ENCODE measurements at regions not wholly inside any gene's neighbourhood (a gene's known extent, or its start where the extent isn't known, plus 50 kb on each side); places are given as distances from the start of the nearest gene placed in this dataset.

DNA sequence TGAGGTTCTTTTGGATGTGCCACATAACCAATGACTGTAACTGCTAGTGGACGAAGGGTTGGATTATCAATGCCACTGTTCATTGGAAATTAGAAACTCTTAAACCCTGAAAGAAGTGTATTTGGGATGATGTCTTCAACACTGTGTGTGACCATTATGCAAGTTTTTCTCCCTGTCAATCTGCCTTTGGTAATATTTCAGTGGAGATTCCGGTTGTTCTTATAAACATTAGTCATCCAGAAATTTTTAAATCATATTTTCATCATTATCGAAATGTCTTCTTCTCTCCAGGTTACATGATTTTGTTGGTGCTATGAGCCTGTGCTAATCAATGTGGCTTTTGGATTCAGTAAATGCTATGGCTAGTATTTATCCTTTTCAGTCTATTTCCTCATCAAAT, 61.7 kb upstream of the KLF6 start:
- no peaks in the 10 kb centered on the region for H3K27me3 ChIP-seq (ENCODE audit: control insufficient read depth, insufficient read depth, low read length)
- intact Hi-C loops (cut with micrococcal nuclease), result no loop called here
- Mint-ChIP-seq H3K27ac (no peak overlapping the region), H3K27me3 (ENCODE audit: low read depth in 2 of 2) (no peaks in the 10 kb centered on the region), H3K9me3 (no peaks in the 10 kb centered on the region), H3K36me3 (no peaks in the 10 kb centered on the region), H3K4me1 (peaks cover 8 to 13% of the 10 kb centered on the region in 2 donors), H3K4me3 (no peak overlapping the region)
- H3K27ac ChIP-seq (ENCODE audit: low read length), result no peak overlapping the region
- H3K9me3 ChIP-seq (ENCODE audit: control insufficient read depth, insufficient read depth, low read length), result no peaks in the 10 kb centered on the region
- no peak for ATAC-seq
- WGBS (ENCODE audit: insufficient coverage), result 95% methylated on average over 1 of the region's 3 CpGs
- no peak overlapping the region for H3K4me3 ChIP-seq (ENCODE audit: low read length)
- DNase-seq, result no peak
- TF ChIP-seq, protein P1, sequence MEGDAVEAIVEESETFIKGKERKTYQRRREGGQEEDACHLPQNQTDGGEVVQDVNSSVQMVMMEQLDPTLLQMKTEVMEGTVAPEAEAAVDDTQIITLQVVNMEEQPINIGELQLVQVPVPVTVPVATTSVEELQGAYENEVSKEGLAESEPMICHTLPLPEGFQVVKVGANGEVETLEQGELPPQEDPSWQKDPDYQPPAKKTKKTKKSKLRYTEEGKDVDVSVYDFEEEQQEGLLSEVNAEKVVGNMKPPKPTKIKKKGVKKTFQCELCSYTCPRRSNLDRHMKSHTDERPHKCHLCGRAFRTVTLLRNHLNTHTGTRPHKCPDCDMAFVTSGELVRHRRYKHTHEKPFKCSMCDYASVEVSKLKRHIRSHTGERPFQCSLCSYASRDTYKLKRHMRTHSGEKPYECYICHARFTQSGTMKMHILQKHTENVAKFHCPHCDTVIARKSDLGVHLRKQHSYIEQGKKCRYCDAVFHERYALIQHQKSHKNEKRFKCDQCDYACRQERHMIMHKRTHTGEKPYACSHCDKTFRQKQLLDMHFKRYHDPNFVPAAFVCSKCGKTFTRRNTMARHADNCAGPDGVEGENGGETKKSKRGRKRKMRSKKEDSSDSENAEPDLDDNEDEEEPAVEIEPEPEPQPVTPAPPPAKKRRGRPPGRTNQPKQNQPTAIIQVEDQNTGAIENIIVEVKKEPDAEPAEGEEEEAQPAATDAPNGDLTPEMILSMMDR (IDR thresholded peaks at IDR 0.05), result no peak
- no peaks in the 10 kb centered on the region for H3K36me3 ChIP-seq (ENCODE audit: control insufficient read depth, insufficient read depth, low read length)
- H3K4me1 ChIP-seq (ENCODE audit: control insufficient read depth, insufficient read depth, low read length), result peaks cover 8% of the 10 kb centered on the region

DNA sequence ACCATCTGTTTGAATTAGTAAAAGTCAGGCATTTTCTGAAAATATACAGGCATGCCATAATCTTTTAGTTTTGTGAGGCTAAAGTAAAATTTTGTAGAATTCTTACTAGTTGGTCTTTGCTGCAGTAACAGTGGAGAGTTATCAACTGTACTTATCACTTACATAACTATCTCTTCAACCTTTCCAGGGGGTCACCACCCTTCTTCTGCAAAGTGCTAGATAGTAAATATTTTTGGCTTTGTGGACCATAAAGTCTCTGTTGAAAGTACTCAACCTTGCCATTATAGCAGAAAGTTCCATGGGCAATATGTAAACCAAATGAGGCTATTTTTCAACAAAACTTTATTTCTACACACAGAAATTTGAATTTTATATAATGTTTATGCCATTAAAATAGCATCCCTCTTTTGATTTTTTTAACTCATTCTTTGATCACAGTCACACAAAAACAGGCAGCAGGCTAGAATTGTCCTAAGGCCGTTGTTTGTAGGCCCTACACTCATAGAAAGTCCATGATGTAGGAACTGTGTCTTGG, 59.5 kb upstream of the KLF6 start:
- no peaks in the 10 kb centered on the region for H3K27me3 Mint-ChIP-seq (ENCODE audit: low read depth in 2 of 2)
- H3K4me3 Mint-ChIP-seq, result no peak overlapping the region
- ATAC-seq (no peak), DNase-seq (no peak)
- Histone ChIP-seq H3K27ac (ENCODE audit: low read length) (no peak overlapping the region), H3K27me3 (ENCODE audit: control insufficient read depth, insufficient read depth, low read length) (no peaks in the 10 kb centered on the region), H3K4me3 (ENCODE audit: low read length) (no peak overlapping the region), H3K36me3 (ENCODE audit: control insufficient read depth, insufficient read depth, low read length) (no peaks in the 10 kb centered on the region), H3K9me3 (ENCODE audit: control insufficient read depth, insufficient read depth, low read length) (no peaks in the 10 kb centered on the region), H3K4me1 (ENCODE audit: control insufficient read depth, insufficient read depth, low read length) (no peaks in the 10 kb centered on the region)
- no peaks in the 10 kb centered on the region for H3K36me3 Mint-ChIP-seq
- H3K27ac Mint-ChIP-seq, result no peak overlapping the region
- TF ChIP-seq, protein P1 (IDR thresholded peaks at IDR 0.05), result no peak
- no peaks in the 10 kb centered on the region for H3K4me1 Mint-ChIP-seq
- WGBS (ENCODE audit: insufficient coverage), result 100% methylated on average over 1 of the region's 1 CpG
- intact Hi-C loops (cut with micrococcal nuclease), result no loop called here
- no peaks in the 10 kb centered on the region for H3K9me3 Mint-ChIP-seq

DNA sequence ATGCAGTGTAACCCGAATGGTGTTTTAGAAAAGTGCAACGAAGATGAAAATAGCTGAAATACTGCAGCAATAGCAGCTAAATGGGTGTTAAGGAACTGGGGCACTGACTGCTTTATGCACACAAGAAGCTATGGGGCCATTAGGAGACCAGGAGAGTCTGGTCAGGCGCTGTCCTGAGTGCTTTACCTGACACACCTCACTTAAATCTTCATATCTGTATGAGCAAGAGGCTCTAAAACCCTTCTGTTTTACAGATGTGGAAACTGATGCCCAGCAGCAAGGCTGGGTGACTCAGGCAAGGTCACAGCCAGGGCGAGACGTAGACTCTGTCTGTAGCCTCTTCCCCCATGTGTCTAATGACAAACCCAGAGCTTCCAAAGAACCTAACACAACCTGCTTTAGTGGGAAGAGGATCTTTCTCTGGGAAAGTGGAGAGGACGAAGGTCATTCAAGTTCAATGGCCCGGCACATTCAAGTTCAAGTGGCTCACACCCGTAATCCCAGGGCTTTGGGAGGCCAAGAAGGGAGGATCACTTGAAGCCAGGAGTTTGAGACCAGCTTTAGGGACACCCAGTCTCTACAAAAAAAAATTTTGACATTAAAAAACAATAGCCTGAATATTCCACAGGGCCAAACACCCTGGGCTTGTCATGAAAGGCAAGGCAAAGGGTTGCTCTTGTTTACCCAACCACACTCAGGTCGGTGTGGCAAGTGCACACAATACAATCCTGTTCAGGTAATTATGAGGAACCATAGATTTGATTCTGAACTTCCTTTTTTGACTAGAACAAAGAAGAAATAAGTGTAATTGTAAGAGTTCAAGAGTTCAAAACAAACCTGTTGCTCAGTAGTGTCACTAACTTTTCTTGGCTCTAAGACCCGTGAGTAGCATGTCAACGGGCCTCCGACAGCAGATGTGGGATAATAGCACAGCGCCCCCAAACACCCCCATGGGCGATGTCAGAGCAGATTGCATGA, 53.7 kb upstream of the KLF6 start:
- no peaks in the 10 kb centered on the region for H3K9me3 ChIP-seq (ENCODE audit: control insufficient read depth, insufficient read depth, low read length)
- no peaks in the 10 kb centered on the region for H3K27me3 ChIP-seq (ENCODE audit: control insufficient read depth, insufficient read depth, low read length)
- ATAC-seq (no peak), DNase-seq (no peak)
- Mint-ChIP-seq H3K4me1 (peaks cover 7 to 19% of the 10 kb centered on the region in 2 donors), H3K4me3 (no peak overlapping the region), H3K27ac (peak overlapping the region in 1 of 2 donors; percentile 31), H3K27me3 (ENCODE audit: low read depth in 2 of 2) (no peaks in the 10 kb centered on the region), H3K9me3 (no peaks in the 10 kb centered on the region), H3K36me3 (no peaks in the 10 kb centered on the region)
- no peaks in the 10 kb centered on the region for H3K36me3 ChIP-seq (ENCODE audit: control insufficient read depth, insufficient read depth, low read length)
- intact Hi-C loops (cut with micrococcal nuclease), result no loop called here
- no peak overlapping the region for H3K4me3 ChIP-seq (ENCODE audit: low read length)
- TF ChIP-seq, protein P1 (IDR thresholded peaks at IDR 0.05), result no peak
- no peak overlapping the region for H3K27ac ChIP-seq (ENCODE audit: low read length)
- no peaks in the 10 kb centered on the region for H3K4me1 ChIP-seq (ENCODE audit: control insufficient read depth, insufficient read depth, low read length)
- 92% methylated on average over 14 of the region's 14 CpGs for WGBS (ENCODE audit: insufficient coverage)

Measured in natural killer cell (primary cell).